Ovary (tissue), 7 donors: ENCODE measurements at regions not wholly inside any gene's neighbourhood (a gene's known extent, or its start where the extent isn't known, plus 50 kb on each side); places are given as distances from the start of the nearest gene placed in this dataset.

Experiments used
- DNase-seq, 5 donors: peaks; one replicate each; pipeline ENCODE4 v3.0.0-alpha.2; 2019 to 2020
- H3K27ac ChIP-seq, 2 donors: fragments of 200-600 bp; one replicate each; pipeline versions ENCODE4 v1.5.1 to v1.8.0; 2019 to 2022
- H3K27me3 ChIP-seq: fragments of 200-600 bp; one replicate; pipeline ENCODE4 v1.8.0; 2022
- H3K36me3 ChIP-seq: fragments of 200-600 bp; sonication (generic); one replicate; pipeline ENCODE4 v1.5.1; 2019
- H3K4me1 ChIP-seq: one replicate; pipeline ENCODE4 v1.8.1; 2013; ENCODE audit warnings: mild to moderate bottlenecking, moderate library complexity; ENCODE audit not compliant: insufficient read depth
- H3K4me3 ChIP-seq: fragments of 200-600 bp; sonication (generic); one replicate; pipeline ENCODE4 v1.5.1; 2017
- H3K9me3 ChIP-seq, 2 donors: fragments of 200-600 bp in 1 of 2; sonication (generic) in 1 of 2; one replicate each; pipeline versions ENCODE4 v1.5.1 to v1.8.1; 2013 to 2019; ENCODE audit warnings: mild to moderate bottlenecking in 1 of 2, moderate library complexity in 1 of 2
- CTCF ChIP-seq, 3 donors: fragments of 450-650 bp in 2 of 3; fragments of 200-600 bp in 1 of 3; IDR thresholded peaks; one replicate each; pipeline versions ENCODE4 v1.5.1 to v1.8.0; 2016 to 2022; ENCODE audit warnings: antibody characterized with exemption in 3 of 3, mild to moderate bottlenecking in 1 of 3
- EP300 ChIP-seq: sonication (generic); formaldehyde crosslinking; IDR thresholded peaks from one replicate; pipeline ENCODE4 v1.6.1; 2017; ENCODE audit warnings: antibody characterized with exemption
- POLR2A ChIP-seq: fragments of 450-650 bp; IDR thresholded peaks from one replicate; pipeline ENCODE4 v1.6.1; 2017; ENCODE audit warnings: antibody characterized with exemption, mild to moderate bottlenecking, moderate library complexity
- WGBS, 3 donors: extraction: QIAGEN DNeasy Blood & Tissue Kit in 1 of 3; methylation state at CpG; one replicate each; pipeline versions ENCODE4 v1.1.5 to v1.1.7; 2013 to 2017; 5-methylcytosine and 5-hydroxymethylcytosine counted together
- intact Hi-C, 4 donors: fragments of 100-400 bp; cut with DNase I; formaldehyde crosslinking; loops; one replicate each; pipeline versions ENCODE4 v1.11.0 to v1.15.1; 2022 to 2023
- donor health status: DM: no; HTN: no; CAD: no; lungs with moderate emphysema.
- donor health status: DM: no; HTN: no; CAD: no.
- donor health status: Bipolar disorder and iron deficiency.
- donor health status: DM: no; HTN: no; CAD: no.
- donor health status: DM: yes; HTN: yes; CAD: no.

GRCh38 chr3:1007866-1008265 lies 85.0 kb upstream of the CNTN6 start:
- TF ChIP-seq POLR2A = no peak
- no peak for TF ChIP-seq EP300
- no peak for TF ChIP-seq CTCF (IDR thresholded peaks at IDR 0.05)
- intact Hi-C loops = no loop called here
- no peak for DNase-seq
- no peak overlapping the region for H3K27ac ChIP-seq
- no peaks in the 10 kb centered on the region for H3K36me3 ChIP-seq
- 0 to 10% (median 8%) methylated on average over 1 of the region's 1 CpG for WGBS, 3 donors
- no peaks in the 10 kb centered on the region for H3K27me3 ChIP-seq
- no peak overlapping the region for H3K4me3 ChIP-seq
- no peaks in the 10 kb centered on the region for H3K9me3 ChIP-seq
- no peaks in the 10 kb centered on the region for H3K4me1 ChIP-seq

- 93 to 96% (median 94%) methylated on average over 1 of the region's 1 CpG for WGBS, 3 donors
- H3K4me1 ChIP-seq = no peaks in the 10 kb centered on the region
- H3K36me3 ChIP-seq = no peaks in the 10 kb centered on the region
- H3K4me3 ChIP-seq = no peak overlapping the region
- H3K9me3 ChIP-seq = no peaks in the 10 kb centered on the region
- TF ChIP-seq EP300 = no peak
- no peak for TF ChIP-seq CTCF (IDR thresholded peaks at IDR 0.05)
- TF ChIP-seq POLR2A = no peak
- no peaks in the 10 kb centered on the region for H3K27me3 ChIP-seq
- intact Hi-C loops = no loop called here
- no peak overlapping the region for H3K27ac ChIP-seq
- DNase-seq = no peak
These were observed 82.6 kb upstream of the CNTN6 start for GRCh38 chr3:1010228-1010627.

GRCh38 chr3:1015826-1016225 lies 77.0 kb upstream of the CNTN6 start:
- Histone ChIP-seq H3K4me1 (no peaks in the 10 kb centered on the region), H3K27ac (no peak overlapping the region), H3K27me3 (no peaks in the 10 kb centered on the region), H3K36me3 (no peaks in the 10 kb centered on the region), H3K4me3 (no peak overlapping the region), H3K9me3 (no peaks in the 10 kb centered on the region)
- no peak for TF ChIP-seq POLR2A
- no peak for TF ChIP-seq EP300
- TF ChIP-seq CTCF (IDR thresholded peaks at IDR 0.05) = no peak
- no peak for DNase-seq
- 46 to 63% (median 46%) methylated on average over 2 of the region's 2 CpGs for WGBS, 3 donors
- intact Hi-C loops = no loop called here

DNA sequence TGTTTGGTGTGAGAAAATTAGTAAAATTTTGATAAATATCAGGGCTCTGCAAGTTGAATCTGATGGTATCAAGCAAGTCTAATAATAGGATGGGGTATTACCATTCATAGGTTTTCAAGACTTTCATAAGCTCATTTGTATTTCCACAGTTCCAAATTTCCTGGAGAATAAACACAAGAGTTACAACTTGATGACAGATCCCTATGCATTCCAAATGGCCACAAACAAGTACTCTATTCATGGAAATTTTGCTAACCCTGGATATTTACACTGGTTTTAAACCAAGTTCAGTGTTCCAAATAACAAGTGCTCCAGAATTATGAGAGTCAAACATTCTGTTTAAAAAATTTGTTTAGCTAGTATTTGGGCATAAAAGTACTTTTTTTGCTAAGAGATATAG lies 75.0 kb upstream of the CNTN6 start:
- Histone ChIP-seq H3K4me1 (no peaks in the 10 kb centered on the region), H3K27ac (no peak overlapping the region), H3K4me3 (no peak overlapping the region), H3K36me3 (no peaks in the 10 kb centered on the region), H3K9me3 (no peaks in the 10 kb centered on the region), H3K27me3 (no peaks in the 10 kb centered on the region)
- no peak for DNase-seq
- intact Hi-C loops = no loop called here
- TF ChIP-seq CTCF (IDR thresholded peaks at IDR 0.05) (no peak), POLR2A (no peak), EP300 (no peak)

- Histone ChIP-seq H3K27me3 (no peaks in the 10 kb centered on the region), H3K9me3 (no peaks in the 10 kb centered on the region), H3K4me3 (no peak overlapping the region), H3K36me3 (no peaks in the 10 kb centered on the region), H3K4me1 (no peaks in the 10 kb centered on the region), H3K27ac (no peak overlapping the region)
- TF ChIP-seq CTCF (IDR thresholded peaks at IDR 0.05) = no peak
- TF ChIP-seq EP300 = no peak
- TF ChIP-seq POLR2A = no peak
- DNase-seq = no peak
- WGBS, 3 donors = 74 to 78% (median 77%) methylated on average over 2 of the region's 2 CpGs
- intact Hi-C loops = no loop called here
These were observed 73.7 kb upstream of the CNTN6 start for GRCh38 chr3:1019157-1019556.
